C4-2B (cell line): ENCODE measurements at regions not wholly inside any gene's neighbourhood (a gene's known extent, or its start where the extent isn't known, plus 50 kb on each side); places are given as distances from the start of the nearest gene placed in this dataset.

Experiments
- CTCF ChIP-seq: fragments of 450-650 bp; conservative IDR thresholded peaks from 2 replicates; pipeline ENCODE4 v1.5.1; 2017; ENCODE audit warnings: mild to moderate bottlenecking
- ZFX ChIP-seq: fragments of 450-650 bp; IDR thresholded peaks from 2 replicates; pipeline ENCODE4 v1.6.1; 2017

- peak; percentile 88 for TF ChIP-seq CTCF
- no peak for TF ChIP-seq ZFX
These were observed 248.1 kb downstream of the DPY19L2 start for GRCh38 chr12:63420206-63420644.
